ENCODE measurements at regions not wholly inside any gene's neighbourhood (a gene's known extent, or its start where the extent isn't known, plus 50 kb on each side); places are given as distances from the start of the nearest gene placed in this dataset.

- no peak overlapping the region for H2AFZ ChIP-seq (ENCODE audit: low read depth)
- H3F3A ChIP-seq (replicated peaks; ENCODE audit: insufficient read depth) = no peaks in the 10 kb centered on the region
- H3K79me2 ChIP-seq (ENCODE audit: insufficient read depth) = no peaks in the 10 kb centered on the region
- CTCF ChIA-PET = no interaction called here
- no peak overlapping the region for H3K4me3 ChIP-seq (ENCODE audit: low read depth in 2 of 2, low read length in 1 of 2)
- H3K27me3 ChIP-seq (ENCODE audit: insufficient read depth) = no peaks in the 10 kb centered on the region
- H3K27ac ChIP-seq (ENCODE audit: low read depth in 2 of 2, low read length in 1 of 2) = peak overlapping the region in 1 of 2 experiments; percentile 23; a peak in 1 of 4 replicates
- H4K20me1 ChIP-seq (ENCODE audit: insufficient read depth) = no peaks in the 10 kb centered on the region
- H3K9me3 ChIP-seq = no peaks in the 10 kb centered on the region
- peak overlapping the region; percentile 10; the same call in 1 of the 2 replicates for H3K4me2 ChIP-seq
- WGBS (ENCODE audit: low lambda C conversion rate) = 26% methylated on average over 7 of the region's 7 CpGs
- no peaks in the 10 kb centered on the region for H3K36me3 ChIP-seq (replicated peaks in 1 of 2; ENCODE audit: control insufficient read depth in 1 of 2, insufficient read depth in 2 of 2, low read length in 1 of 2)
- POLR2A ChIA-PET = no interaction called here
- no peaks in the 10 kb centered on the region for H3K9me2 ChIP-seq
- no peak for DNase-seq
- no peak overlapping the region for H3K9ac ChIP-seq
- H3K4me1 ChIP-seq (ENCODE audit: control insufficient read depth in 1 of 2, insufficient read depth in 2 of 2, low read depth in 1 of 2, low read length in 1 of 2) = peaks cover 0 to 5% of the 10 kb centered on the region in 2 experiments; a peak in 1 of 4 replicates
- TF ChIP-seq YY1 (IDR thresholded peaks at IDR 0.05; ENCODE audit: low read depth) = no peak
- no peak for TF ChIP-seq ELF1 (IDR thresholded peaks at IDR 0.05)
- peak; percentile 49; the same call in 1 of the 2 replicates for TF ChIP-seq TEAD4 (IDR thresholded peaks at IDR 0.05; ENCODE audit: borderline replicate concordance, insufficient read depth)
- no peak for TF ChIP-seq MXI1 (IDR thresholded peaks at IDR 0.05; ENCODE audit: low read depth, low read length)
- TF ChIP-seq EP300 (IDR thresholded peaks at IDR 0.05; ENCODE audit: borderline replicate concordance in 1 of 2, low read depth in 1 of 2, low read length in 1 of 2) = peak in 1 of 2 experiments; percentile 73; a peak in 1 of 4 replicates
- TF ChIP-seq USF1 (IDR thresholded peaks at IDR 0.05; ENCODE audit: borderline replicate concordance, low read depth) = no peak
- TF ChIP-seq PBX3 (IDR thresholded peaks at IDR 0.05) = peak; percentile 80
- TF ChIP-seq GABPA (IDR thresholded peaks at IDR 0.05; ENCODE audit: low read depth) = no peak
- TF ChIP-seq, protein P1, sequence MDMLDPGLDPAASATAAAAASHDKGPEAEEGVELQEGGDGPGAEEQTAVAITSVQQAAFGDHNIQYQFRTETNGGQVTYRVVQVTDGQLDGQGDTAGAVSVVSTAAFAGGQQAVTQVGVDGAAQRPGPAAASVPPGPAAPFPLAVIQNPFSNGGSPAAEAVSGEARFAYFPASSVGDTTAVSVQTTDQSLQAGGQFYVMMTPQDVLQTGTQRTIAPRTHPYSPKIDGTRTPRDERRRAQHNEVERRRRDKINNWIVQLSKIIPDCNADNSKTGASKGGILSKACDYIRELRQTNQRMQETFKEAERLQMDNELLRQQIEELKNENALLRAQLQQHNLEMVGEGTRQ (IDR thresholded peaks at IDR 0.05; ENCODE audit: borderline replicate concordance, low read depth, low read length) = no peak
- no peak for TF ChIP-seq GATA2 (CRISPR knock-in tag; IDR thresholded peaks at IDR 0.05)
- TF ChIP-seq FOXJ3 (CRISPR knock-in tag; IDR thresholded peaks at IDR 0.05) = no peak
- no peak for TF ChIP-seq RFX5 (IDR thresholded peaks at IDR 0.05; ENCODE audit: low read length)
- TF ChIP-seq FOXM1 (IDR thresholded peaks at IDR 0.05; ENCODE audit: low read depth) = peak; percentile 59; the same call in 1 of the 2 replicates
- TF ChIP-seq RCOR1 (IDR thresholded peaks at IDR 0.05; ENCODE audit: low read length) = no peak
- TF ChIP-seq NFIC (IDR thresholded peaks at IDR 0.05; ENCODE audit: borderline replicate concordance) = peak; percentile 77
- no peak for TF ChIP-seq NRF1 (IDR thresholded peaks at IDR 0.05; ENCODE audit: low read depth, low read length)
- TF ChIP-seq TAF1 (IDR thresholded peaks at IDR 0.05; ENCODE audit: borderline replicate concordance, low read depth, low read length) = no peak
- no peak for TF ChIP-seq MEF2A (IDR thresholded peaks at IDR 0.05; ENCODE audit: borderline replicate concordance, low read depth)
- TF ChIP-seq, protein P2, sequence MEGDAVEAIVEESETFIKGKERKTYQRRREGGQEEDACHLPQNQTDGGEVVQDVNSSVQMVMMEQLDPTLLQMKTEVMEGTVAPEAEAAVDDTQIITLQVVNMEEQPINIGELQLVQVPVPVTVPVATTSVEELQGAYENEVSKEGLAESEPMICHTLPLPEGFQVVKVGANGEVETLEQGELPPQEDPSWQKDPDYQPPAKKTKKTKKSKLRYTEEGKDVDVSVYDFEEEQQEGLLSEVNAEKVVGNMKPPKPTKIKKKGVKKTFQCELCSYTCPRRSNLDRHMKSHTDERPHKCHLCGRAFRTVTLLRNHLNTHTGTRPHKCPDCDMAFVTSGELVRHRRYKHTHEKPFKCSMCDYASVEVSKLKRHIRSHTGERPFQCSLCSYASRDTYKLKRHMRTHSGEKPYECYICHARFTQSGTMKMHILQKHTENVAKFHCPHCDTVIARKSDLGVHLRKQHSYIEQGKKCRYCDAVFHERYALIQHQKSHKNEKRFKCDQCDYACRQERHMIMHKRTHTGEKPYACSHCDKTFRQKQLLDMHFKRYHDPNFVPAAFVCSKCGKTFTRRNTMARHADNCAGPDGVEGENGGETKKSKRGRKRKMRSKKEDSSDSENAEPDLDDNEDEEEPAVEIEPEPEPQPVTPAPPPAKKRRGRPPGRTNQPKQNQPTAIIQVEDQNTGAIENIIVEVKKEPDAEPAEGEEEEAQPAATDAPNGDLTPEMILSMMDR (IDR thresholded peaks at IDR 0.05) = no peak
- no peak for TF ChIP-seq MAX (IDR thresholded peaks at IDR 0.05; ENCODE audit: low read depth)
- no peak for TF ChIP-seq SIN3A (IDR thresholded peaks at IDR 0.05; ENCODE audit: borderline replicate concordance, low read depth, low read length)
- TF ChIP-seq, protein P3, sequence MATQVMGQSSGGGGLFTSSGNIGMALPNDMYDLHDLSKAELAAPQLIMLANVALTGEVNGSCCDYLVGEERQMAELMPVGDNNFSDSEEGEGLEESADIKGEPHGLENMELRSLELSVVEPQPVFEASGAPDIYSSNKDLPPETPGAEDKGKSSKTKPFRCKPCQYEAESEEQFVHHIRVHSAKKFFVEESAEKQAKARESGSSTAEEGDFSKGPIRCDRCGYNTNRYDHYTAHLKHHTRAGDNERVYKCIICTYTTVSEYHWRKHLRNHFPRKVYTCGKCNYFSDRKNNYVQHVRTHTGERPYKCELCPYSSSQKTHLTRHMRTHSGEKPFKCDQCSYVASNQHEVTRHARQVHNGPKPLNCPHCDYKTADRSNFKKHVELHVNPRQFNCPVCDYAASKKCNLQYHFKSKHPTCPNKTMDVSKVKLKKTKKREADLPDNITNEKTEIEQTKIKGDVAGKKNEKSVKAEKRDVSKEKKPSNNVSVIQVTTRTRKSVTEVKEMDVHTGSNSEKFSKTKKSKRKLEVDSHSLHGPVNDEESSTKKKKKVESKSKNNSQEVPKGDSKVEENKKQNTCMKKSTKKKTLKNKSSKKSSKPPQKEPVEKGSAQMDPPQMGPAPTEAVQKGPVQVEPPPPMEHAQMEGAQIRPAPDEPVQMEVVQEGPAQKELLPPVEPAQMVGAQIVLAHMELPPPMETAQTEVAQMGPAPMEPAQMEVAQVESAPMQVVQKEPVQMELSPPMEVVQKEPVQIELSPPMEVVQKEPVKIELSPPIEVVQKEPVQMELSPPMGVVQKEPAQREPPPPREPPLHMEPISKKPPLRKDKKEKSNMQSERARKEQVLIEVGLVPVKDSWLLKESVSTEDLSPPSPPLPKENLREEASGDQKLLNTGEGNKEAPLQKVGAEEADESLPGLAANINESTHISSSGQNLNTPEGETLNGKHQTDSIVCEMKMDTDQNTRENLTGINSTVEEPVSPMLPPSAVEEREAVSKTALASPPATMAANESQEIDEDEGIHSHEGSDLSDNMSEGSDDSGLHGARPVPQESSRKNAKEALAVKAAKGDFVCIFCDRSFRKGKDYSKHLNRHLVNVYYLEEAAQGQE (IDR thresholded peaks at IDR 0.05; ENCODE audit: low read depth, low read length) = no peak
- TF ChIP-seq RXRA (IDR thresholded peaks at IDR 0.05; ENCODE audit: borderline replicate concordance, low read depth) = peak; percentile 31; the same call in 1 of the 2 replicates
Observed at GRCh38 chr6:15922510-15923250, 206.2 kb upstream of the MYLIP start.
